ENCODE measurements at regions not wholly inside any gene's neighbourhood (a gene's known extent, or its start where the extent isn't known, plus 50 kb on each side); places are given as distances from the start of the nearest gene placed in this dataset.
"Not testable (repeated sequence)": the region's sequence is repeated elsewhere in the genome, so short reads cannot be mapped to it uniquely, and the experiment has no call there.

GRCh38 chr13:67395577-67395976 is 165.4 kb upstream of the PCDH9 start:
- Mint-ChIP-seq H3K4me3 (no peak overlapping the region), H3K27ac (no peak overlapping the region), H3K9me3 (peaks cover 2 to 22% (median 7%) of the 10 kb centered on the region in 9 donors), H3K4me1 (no peaks in the 10 kb centered on the region), H3K27me3 (no peaks in the 10 kb centered on the region), H3K36me3 (peaks cover 0 to 8% (median 0%) of the 10 kb centered on the region in 3 donors)
- POLR2A ChIA-PET = no interaction called here
- ATAC-seq (no peak), DNase-seq (no peak)

- H3K27ac Mint-ChIP-seq = no peak overlapping the region
- H3K27me3 Mint-ChIP-seq = no peaks in the 10 kb centered on the region
- no peak for DNase-seq
- POLR2A ChIA-PET = no interaction called here
- H3K4me1 Mint-ChIP-seq = no peaks in the 10 kb centered on the region
- ATAC-seq = no peak
- no peak overlapping the region for H3K4me3 Mint-ChIP-seq
- peaks cover 0 to 11% (median 2%) of the 10 kb centered on the region in 9 donors for H3K9me3 Mint-ChIP-seq
- H3K36me3 Mint-ChIP-seq = no peaks in the 10 kb centered on the region
Observed at GRCh38 chr13:67392014-67392413, 161.9 kb upstream of the PCDH9 start.

GRCh38 chr13:67390462-67391086 is 160.4 kb upstream of the PCDH9 start:
- Mint-ChIP-seq H3K27ac (no peak overlapping the region), H3K4me3 (no peak overlapping the region), H3K36me3 (no peaks in the 10 kb centered on the region), H3K27me3 (no peaks in the 10 kb centered on the region), H3K4me1 (no peaks in the 10 kb centered on the region), H3K9me3 (peaks cover 0 to 25% (median 5%) of the 10 kb centered on the region in 9 donors)
- ATAC-seq (no peak), DNase-seq (no peak)
- POLR2A ChIA-PET = no interaction called here

GRCh38 chr13:67389171-67389570 is 159.0 kb upstream of the PCDH9 start:
- no peak overlapping the region for H3K27ac Mint-ChIP-seq
- H3K9me3 Mint-ChIP-seq = peaks cover 0 to 25% (median 5%) of the 10 kb centered on the region in 9 donors
- ATAC-seq (no peak), DNase-seq (no peak)
- no peak overlapping the region for H3K4me3 Mint-ChIP-seq
- H3K27me3 Mint-ChIP-seq = no peaks in the 10 kb centered on the region
- no peaks in the 10 kb centered on the region for H3K36me3 Mint-ChIP-seq
- no peaks in the 10 kb centered on the region for H3K4me1 Mint-ChIP-seq
- POLR2A ChIA-PET = no interaction called here

GRCh38 chr13:67383109-67383757 is 153.1 kb upstream of the PCDH9 start:
- H3K27ac Mint-ChIP-seq, DNase-seq, H3K4me1 Mint-ChIP-seq, H3K36me3 Mint-ChIP-seq, POLR2A ChIA-PET, ATAC-seq, H3K27me3 Mint-ChIP-seq, H3K4me3 Mint-ChIP-seq: not testable (repeated sequence)
- peaks cover 0 to 20% (median 2%) of the 10 kb centered on the region in 9 donors for H3K9me3 Mint-ChIP-seq

GRCh38 chr13:67377919-67378318 is 147.8 kb upstream of the PCDH9 start:
- POLR2A ChIA-PET = no interaction called here
- no peaks in the 10 kb centered on the region for H3K27me3 Mint-ChIP-seq
- H3K9me3 Mint-ChIP-seq = peaks cover 0 to 8% (median 0%) of the 10 kb centered on the region in 9 donors
- no peak overlapping the region for H3K27ac Mint-ChIP-seq
- peaks cover 0 to 2% (median 0%) of the 10 kb centered on the region in 3 donors for H3K36me3 Mint-ChIP-seq
- no peak for ATAC-seq
- DNase-seq = no peak
- no peaks in the 10 kb centered on the region for H3K4me1 Mint-ChIP-seq
- no peak overlapping the region for H3K4me3 Mint-ChIP-seq

- Mint-ChIP-seq H3K27me3 (no peaks in the 10 kb centered on the region), H3K4me1 (no peaks in the 10 kb centered on the region), H3K27ac (no peak overlapping the region), H3K36me3 (peaks cover 0 to 2% (median 0%) of the 10 kb centered on the region in 3 donors), H3K4me3 (no peak overlapping the region), H3K9me3 (peaks cover 0 to 9% (median 0%) of the 10 kb centered on the region in 9 donors)
- DNase-seq (no peak), ATAC-seq (no peak)
- POLR2A ChIA-PET = no interaction called here
Observed at GRCh38 chr13:67374391-67374790, 144.3 kb upstream of the PCDH9 start.

- POLR2A ChIA-PET = no interaction called here
- Mint-ChIP-seq H3K9me3 (peaks cover 0 to 9% (median 0%) of the 10 kb centered on the region in 9 donors), H3K27ac (no peak overlapping the region), H3K27me3 (no peaks in the 10 kb centered on the region), H3K4me1 (no peaks in the 10 kb centered on the region), H3K36me3 (no peaks in the 10 kb centered on the region), H3K4me3 (no peak overlapping the region)
- ATAC-seq = no peak
- DNase-seq = no peak
Observed at GRCh38 chr13:67372868-67373464, 142.8 kb upstream of the PCDH9 start.

GRCh38 chr13:67369895-67370660 is 139.9 kb upstream of the PCDH9 start:
- H3K27ac Mint-ChIP-seq = no peak overlapping the region
- no peaks in the 10 kb centered on the region for H3K36me3 Mint-ChIP-seq
- H3K4me3 Mint-ChIP-seq = no peak overlapping the region
- H3K27me3 Mint-ChIP-seq = no peaks in the 10 kb centered on the region
- ATAC-seq = no peak
- H3K9me3 Mint-ChIP-seq = peaks cover 0 to 12% (median 0%) of the 10 kb centered on the region in 9 donors
- POLR2A ChIA-PET = no interaction called here
- no peaks in the 10 kb centered on the region for H3K4me1 Mint-ChIP-seq
- DNase-seq = no peak

GRCh38 chr13:67367399-67367798 is 137.3 kb upstream of the PCDH9 start:
- POLR2A ChIA-PET = no interaction called here
- Mint-ChIP-seq H3K9me3 (peaks cover 0 to 12% (median 0%) of the 10 kb centered on the region in 9 donors), H3K4me3 (no peak overlapping the region), H3K36me3 (no peaks in the 10 kb centered on the region), H3K27ac (no peak overlapping the region), H3K4me1 (no peaks in the 10 kb centered on the region), H3K27me3 (no peaks in the 10 kb centered on the region)
- ATAC-seq (no peak), DNase-seq (no peak)

GRCh38 chr13:67366533-67366932 is 136.4 kb upstream of the PCDH9 start:
- DNase-seq (no peak), ATAC-seq (no peak)
- POLR2A ChIA-PET = no interaction called here
- Mint-ChIP-seq H3K9me3 (peaks cover 0 to 12% (median 0%) of the 10 kb centered on the region in 9 donors), H3K4me3 (no peak overlapping the region), H3K27ac (no peak overlapping the region), H3K27me3 (no peaks in the 10 kb centered on the region), H3K4me1 (no peaks in the 10 kb centered on the region), H3K36me3 (no peaks in the 10 kb centered on the region)

- DNase-seq (no peak), ATAC-seq (no peak)
- H3K27ac Mint-ChIP-seq = no peak overlapping the region
- POLR2A ChIA-PET = no interaction called here
- no peaks in the 10 kb centered on the region for H3K4me1 Mint-ChIP-seq
- H3K4me3 Mint-ChIP-seq = no peak overlapping the region
- peaks cover 0 to 8% (median 1%) of the 10 kb centered on the region in 9 donors for H3K9me3 Mint-ChIP-seq
- H3K36me3 Mint-ChIP-seq = no peaks in the 10 kb centered on the region
- H3K27me3 Mint-ChIP-seq = peaks cover 0 to 2% (median 0%) of the 10 kb centered on the region in 5 donors
Observed at GRCh38 chr13:67355812-67356476, 125.8 kb upstream of the PCDH9 start.

- Mint-ChIP-seq H3K4me1 (no peaks in the 10 kb centered on the region), H3K27ac (no peak overlapping the region), H3K36me3 (no peaks in the 10 kb centered on the region), H3K9me3 (peaks cover 0 to 12% (median 5%) of the 10 kb centered on the region in 9 donors), H3K27me3 (peaks cover 0 to 2% (median 0%) of the 10 kb centered on the region in 5 donors), H3K4me3 (no peak overlapping the region)
- POLR2A ChIA-PET = no interaction called here
- ATAC-seq (no peak), DNase-seq (no peak)
Observed at GRCh38 chr13:67353941-67354340, 123.8 kb upstream of the PCDH9 start.

All from naive thymus-derived CD8-positive, alpha-beta T cell (primary cell).